A673 (cell line): ENCODE measurements at regions not wholly inside any gene's neighbourhood (a gene's known extent, or its start where the extent isn't known, plus 50 kb on each side); places are given as distances from the start of the nearest gene placed in this dataset.

ENCODE experiments used
- BruUV-seq: library from RNA; stranded (reverse); fragments of 400-500 nt; replicated peaks from 2 replicates; lab custom pipeline; 2021; lab: Mats Ljungman, UMichigan
- CTCF ChIA-PET: fragments of 300-600 bp; sonication (Branson Sonifier 250); formaldehyde crosslinking; loops from one replicate; lab custom pipeline; 2022; ENCODE audit warnings: antibody characterized with exemption; lab: Charles Lee
- POLR2A ChIA-PET: fragments of 300-600 bp; sonication (Branson Sonifier 250); formaldehyde crosslinking; loops from one replicate; lab custom pipeline; 2022; ENCODE audit warnings: antibody characterized with exemption; ENCODE audit not compliant: low non-redundant PET; lab: Charles Lee
- DNase-seq: peaks from one replicate; pipeline ENCODE4 v3.0.0-alpha.2; 2015; ENCODE audit warnings: low spot score
- H3K27ac ChIP-seq: fragments of 200-600 bp; sonication (generic); 2 replicates; pipeline ENCODE4 v1.5.1; 2016; ENCODE audit warnings: mixed run types, low read depth, mild to moderate bottlenecking, mixed read lengths, antibody characterized with exemption, low read length; ENCODE audit not compliant: poor library complexity, severe bottlenecking
- H3K27me3 ChIP-seq: fragments of 200-600 bp; sonication (generic); replicated peaks from 2 replicates; pipeline ENCODE4 v1.6.1; 2017; ENCODE audit warnings: mixed run types, low read depth, mild to moderate bottlenecking, mixed read lengths, antibody characterized with exemption, low read length; ENCODE audit not compliant: insufficient read depth, poor library complexity
- H3K36me3 ChIP-seq: fragments of 200-600 bp; sonication (generic); 2 replicates; pipeline ENCODE4 v1.6.1; 2016; ENCODE audit warnings: mixed run types, mild to moderate bottlenecking, mixed read lengths, antibody characterized with exemption, low read length; ENCODE audit not compliant: insufficient read depth, poor library complexity, severe bottlenecking
- H3K4me1 ChIP-seq: fragments of 200-600 bp; sonication (generic); 2 replicates; pipeline ENCODE4 v1.6.1; 2017; ENCODE audit warnings: mixed run types, mild to moderate bottlenecking, mixed read lengths, antibody characterized with exemption, low read length; ENCODE audit not compliant: insufficient read depth, poor library complexity, severe bottlenecking
- H3K4me3 ChIP-seq: fragments of 200-600 bp; sonication (generic); 2 replicates; pipeline ENCODE4 v1.5.1; 2016; ENCODE audit warnings: low read depth, mixed run types, mild to moderate bottlenecking, mixed read lengths, low read length; ENCODE audit not compliant: poor library complexity, severe bottlenecking
- H3K9me3 ChIP-seq: fragments of 200-600 bp; sonication (generic); 2 replicates; pipeline ENCODE4 v1.6.1; 2016; ENCODE audit warnings: mixed run types, low read depth, mild to moderate bottlenecking, mixed read lengths, antibody characterized with exemption, low read length; ENCODE audit not compliant: poor library complexity, severe bottlenecking
- EZH2 ChIP-seq: fragments of 200-600 bp; sonication (generic); IDR thresholded peaks from 2 replicates; pipeline ENCODE4 v1.6.1; 2017; ENCODE audit warnings: borderline replicate concordance, low read depth, mild to moderate bottlenecking, mixed read lengths, antibody characterized with exemption, low read length; ENCODE audit not compliant: poor library complexity, severe bottlenecking
- intact Hi-C: fragments of 100-400 bp; cut with micrococcal nuclease; formaldehyde crosslinking; loops from one replicate; pipeline ENCODE4 v1.10.0; 2022; ENCODE audit not compliant: unreplicated experiment
- TF ChIP-seq, protein P1 (sequence below): fragments of 300-800, 200-600 bp; sonication (generic); conservative IDR thresholded peaks from 2 replicates; pipeline ENCODE4 v1.5.1; 2017; ENCODE audit warnings: low read depth, mild to moderate bottlenecking, antibody characterized with exemption, low read length, moderate library complexity, mixed read lengths

- H3K4me3 ChIP-seq, result no peak overlapping the region
- H3K27me3 ChIP-seq, result peaks cover 60% of the 10 kb centered on the region
- no peaks in the 10 kb centered on the region for H3K9me3 ChIP-seq
- intact Hi-C loops, result no loop called here
- H3K36me3 ChIP-seq, result no peaks in the 10 kb centered on the region
- ChIA-PET CTCF (no interaction called here), POLR2A (no interaction called here)
- TF ChIP-seq, protein P1, sequence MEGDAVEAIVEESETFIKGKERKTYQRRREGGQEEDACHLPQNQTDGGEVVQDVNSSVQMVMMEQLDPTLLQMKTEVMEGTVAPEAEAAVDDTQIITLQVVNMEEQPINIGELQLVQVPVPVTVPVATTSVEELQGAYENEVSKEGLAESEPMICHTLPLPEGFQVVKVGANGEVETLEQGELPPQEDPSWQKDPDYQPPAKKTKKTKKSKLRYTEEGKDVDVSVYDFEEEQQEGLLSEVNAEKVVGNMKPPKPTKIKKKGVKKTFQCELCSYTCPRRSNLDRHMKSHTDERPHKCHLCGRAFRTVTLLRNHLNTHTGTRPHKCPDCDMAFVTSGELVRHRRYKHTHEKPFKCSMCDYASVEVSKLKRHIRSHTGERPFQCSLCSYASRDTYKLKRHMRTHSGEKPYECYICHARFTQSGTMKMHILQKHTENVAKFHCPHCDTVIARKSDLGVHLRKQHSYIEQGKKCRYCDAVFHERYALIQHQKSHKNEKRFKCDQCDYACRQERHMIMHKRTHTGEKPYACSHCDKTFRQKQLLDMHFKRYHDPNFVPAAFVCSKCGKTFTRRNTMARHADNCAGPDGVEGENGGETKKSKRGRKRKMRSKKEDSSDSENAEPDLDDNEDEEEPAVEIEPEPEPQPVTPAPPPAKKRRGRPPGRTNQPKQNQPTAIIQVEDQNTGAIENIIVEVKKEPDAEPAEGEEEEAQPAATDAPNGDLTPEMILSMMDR, result no peak
- TF ChIP-seq EZH2, result no peak
- no peak overlapping the region for H3K27ac ChIP-seq
- no peaks in the 10 kb centered on the region for H3K4me1 ChIP-seq
- no TSS peak for BruUV-seq
- DNase-seq, result no peak
Observed at GRCh38 chr5:42020788-42021530, 95.9 kb downstream of the FBXO4 start.

GRCh38 chr5:42021923-42022322 lies 96.8 kb downstream of the FBXO4 start:
- intact Hi-C loops, result no loop called here
- H3K4me1 ChIP-seq, result no peaks in the 10 kb centered on the region
- no peaks in the 10 kb centered on the region for H3K36me3 ChIP-seq
- ChIA-PET POLR2A (no interaction called here), CTCF (no interaction called here)
- peaks cover 66% of the 10 kb centered on the region for H3K27me3 ChIP-seq
- no peak for DNase-seq
- TF ChIP-seq, protein P1, result no peak
- TF ChIP-seq EZH2, result no peak
- no peak overlapping the region for H3K27ac ChIP-seq
- H3K4me3 ChIP-seq, result no peak overlapping the region
- no TSS peak for BruUV-seq
- H3K9me3 ChIP-seq, result no peaks in the 10 kb centered on the region

DNA sequence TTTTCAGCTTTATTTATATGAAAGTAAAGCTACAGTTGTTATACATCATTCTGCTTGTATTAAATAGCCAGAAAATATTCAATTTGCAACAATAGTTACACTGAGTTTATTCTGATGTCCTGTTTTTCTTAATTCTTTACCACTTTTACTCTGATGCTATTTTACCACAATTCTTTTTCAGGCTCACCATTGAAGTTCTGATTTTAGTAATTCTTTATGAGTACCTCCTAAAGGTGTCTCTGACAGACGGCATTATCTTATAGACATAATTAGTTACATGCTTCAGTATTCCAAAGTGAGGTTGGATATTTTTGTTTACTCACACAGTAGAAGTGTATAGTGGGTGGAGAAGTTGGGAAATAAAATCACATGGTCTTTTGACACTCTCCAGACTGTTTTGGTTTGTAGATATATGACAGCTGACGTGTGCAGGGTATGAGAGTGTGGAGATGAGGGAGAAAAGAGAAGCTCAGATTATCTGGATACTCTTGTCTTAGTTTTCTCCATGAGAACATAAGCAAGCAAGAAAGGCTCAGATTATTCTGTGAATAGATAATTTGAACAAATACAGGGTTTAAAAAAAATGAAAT lies 97.4 kb downstream of the FBXO4 start:
- Histone ChIP-seq H3K27ac (no peak overlapping the region), H3K36me3 (no peaks in the 10 kb centered on the region), H3K4me3 (no peak overlapping the region), H3K4me1 (no peaks in the 10 kb centered on the region), H3K27me3 (peaks cover 63% of the 10 kb centered on the region), H3K9me3 (no peaks in the 10 kb centered on the region)
- BruUV-seq, result no TSS peak
- intact Hi-C loops, result no loop called here
- DNase-seq, result no peak
- ChIA-PET CTCF (no interaction called here), POLR2A (no interaction called here)
- TF ChIP-seq, protein P1, result no peak
- no peak for TF ChIP-seq EZH2
